Endothelial cell of umbilical vein (primary cell): ENCODE measurements at regions not wholly inside any gene's neighbourhood (a gene's known extent, or its start where the extent isn't known, plus 50 kb on each side); places are given as distances from the start of the nearest gene placed in this dataset.

ENCODE experiments used
- BruUV-seq: library from RNA; stranded (reverse); fragments of 400-500 nt; replicated peaks from 2 replicates; lab custom pipeline; 2021; lab: Mats Ljungman, UMichigan
- CTCF ChIA-PET: fragments of 300-600, 350-600 bp; sonication (Branson Sonifier 250); formaldehyde crosslinking; loops from one replicate; lab custom pipeline; 2021; ENCODE audit warnings: antibody characterized with exemption, inconsistent platforms; lab: Charles Lee
- POLR2A ChIA-PET: fragments of 300-600, 350-600 bp; sonication (Branson Sonifier 250); formaldehyde crosslinking; loops from one replicate; lab custom pipeline; 2021; ENCODE audit warnings: antibody characterized with exemption, inconsistent platforms; lab: Charles Lee
- DNase-seq: peaks from one replicate; pipeline ENCODE4 v3.0.0-alpha.2; 2011; ENCODE audit warnings: low read depth, low spot score
- FAIRE-seq: peaks from 2 replicates; lab custom pipeline; 2011; peaks lifted over from hg19 to GRCh38; lab: Jason Lieb, UNC
- H2AFZ ChIP-seq: 2 replicates; pipeline ENCODE4 v1.6.0; 2012; ENCODE audit warnings: low read depth, low read length, control low read depth, inconsistent platforms
- H3K27ac ChIP-seq: 2 replicates; pipeline ENCODE4 v1.5.1; 2011; ENCODE audit warnings: low read depth, mild to moderate bottlenecking, control low read depth, low read length, moderate library complexity; ENCODE audit not compliant: insufficient read depth
- H3K27me3 ChIP-seq, 2 experiments: 2 replicates each; pipeline versions ENCODE4 v1.6.0 to v1.6.1; 2011; ENCODE audit warnings: low read length in 2 of 2, mixed read lengths in 1 of 2; ENCODE audit not compliant: control insufficient read depth in 2 of 2, insufficient read depth in 2 of 2
- H3K36me3 ChIP-seq, 2 experiments: 2 replicates in 1 of 2; 3 replicates in 1 of 2; pipeline ENCODE4 v1.5.1; 2011; ENCODE audit warnings: low read length in 2 of 2, mild to moderate bottlenecking in 1 of 2, moderate library complexity in 1 of 2; ENCODE audit not compliant: control insufficient read depth in 2 of 2, insufficient read depth in 2 of 2; ENCODE audit errors: extremely low read depth in 1 of 2
- H3K4me1 ChIP-seq: 3 replicates; pipeline ENCODE4 v1.5.1; 2011; ENCODE audit warnings: mild to moderate bottlenecking, low read length; ENCODE audit not compliant: control insufficient read depth, insufficient read depth; ENCODE audit errors: extremely low read depth
- H3K4me2 ChIP-seq: 2 replicates; pipeline ENCODE4 v1.6.1; 2011; ENCODE audit warnings: low read length, control low read depth, mixed read lengths; ENCODE audit not compliant: insufficient read depth
- H3K4me3 ChIP-seq, 3 experiments: fragments of 200-600 bp in 1 of 3; sonication (generic), shearing (Covaris generic) in 1 of 3; replicated peaks in 1 of 3; 2 replicates each; pipeline ENCODE4 v1.5.1; 2011 to 2016; ENCODE audit warnings: control low read depth in 3 of 3, low read length in 3 of 3, mild to moderate bottlenecking in 2 of 3, inconsistent platforms in 1 of 3, low read depth in 1 of 3, moderate library complexity in 1 of 3; ENCODE audit not compliant: insufficient read depth in 1 of 3
- H3K79me2 ChIP-seq: 2 replicates; pipeline ENCODE4 v1.6.0; 2012; ENCODE audit warnings: low read length, inconsistent platforms; ENCODE audit not compliant: control insufficient read depth, insufficient read depth
- H3K9ac ChIP-seq: replicated peaks from 2 replicates; pipeline ENCODE3; 2011; ENCODE audit warnings: low read length, control low read depth; ENCODE audit not compliant: insufficient read depth; ENCODE audit errors: extremely low read depth
- H3K9me1 ChIP-seq: replicated peaks from 3 replicates; pipeline ENCODE4 v1.6.0; 2011; ENCODE audit warnings: mild to moderate bottlenecking, low read length; ENCODE audit not compliant: control insufficient read depth, insufficient read depth; ENCODE audit errors: extremely low read depth
- H3K9me3 ChIP-seq: replicated peaks from 2 replicates; pipeline ENCODE4 v1.5.1; 2012; ENCODE audit warnings: low read length, inconsistent platforms; ENCODE audit not compliant: control insufficient read depth, insufficient read depth
- H4K20me1 ChIP-seq: replicated peaks from 2 replicates; pipeline ENCODE3; 2011; ENCODE audit warnings: mild to moderate bottlenecking, low read length; ENCODE audit not compliant: control insufficient read depth, insufficient read depth; ENCODE audit errors: extremely low read depth
- CTCF ChIP-seq, 2 donors: IDR thresholded peaks; 1 replicate in 1 of 2; 2 replicates in 1 of 2; pipeline ENCODE4 v1.5.1; 2011; ENCODE audit warnings: low read length in 2 of 2, mild to moderate bottlenecking in 2 of 2, moderate library complexity in 2 of 2, control low read depth in 1 of 2, inconsistent platforms in 1 of 2, low read depth in 1 of 2; ENCODE audit not compliant: insufficient read depth in 1 of 2; ENCODE audit errors: extremely low read depth in 1 of 2
- EZH2 ChIP-seq: IDR thresholded peaks from 2 replicates; pipeline ENCODE4 v1.6.1; 2012; ENCODE audit warnings: borderline replicate concordance, low read depth, mild to moderate bottlenecking, moderate library complexity, low read length, inconsistent platforms; ENCODE audit not compliant: severe bottlenecking
- FOS ChIP-seq: IDR thresholded peaks from 2 replicates; pipeline ENCODE4 v1.6.1; 2011; ENCODE audit warnings: mild to moderate bottlenecking, low read length, moderate library complexity, borderline replicate concordance; ENCODE audit not compliant: insufficient read depth
- GATA2 ChIP-seq: IDR thresholded peaks from 2 replicates; pipeline ENCODE4 v1.7.0; 2011; ENCODE audit warnings: low read depth, mild to moderate bottlenecking, moderate library complexity, mixed read lengths, low read length; ENCODE audit not compliant: insufficient read length, insufficient read depth
- JUN ChIP-seq: IDR thresholded peaks from 2 replicates; pipeline ENCODE4 v1.6.1; 2011; ENCODE audit warnings: borderline replicate concordance, low read depth; ENCODE audit not compliant: insufficient read length, insufficient read depth
- MAX ChIP-seq: IDR thresholded peaks from 2 replicates; pipeline ENCODE4 v1.6.1; 2011; ENCODE audit not compliant: insufficient read depth, insufficient read length
- MYC ChIP-seq: IDR thresholded peaks from one replicate; pipeline ENCODE4 v1.6.1; 2011; ENCODE audit warnings: mild to moderate bottlenecking, low read depth, low read length
- POLR2A ChIP-seq: IDR thresholded peaks from 2 replicates; pipeline ENCODE4 v1.6.1; 2012; ENCODE audit warnings: low read depth, mild to moderate bottlenecking, control low read depth, low read length
- POLR2AphosphoS5 ChIP-seq: IDR thresholded peaks from 2 replicates; pipeline ENCODE4 v1.6.1; 2012; ENCODE audit warnings: low read depth, mild to moderate bottlenecking, control low read depth, low read length, moderate library complexity; ENCODE audit not compliant: insufficient read depth
- dilution Hi-C: fragments of 300-500 bp; cut with MboI; formaldehyde crosslinking; loops from one replicate; pipeline ENCODE4 v1.15.0; 2019; ENCODE audit warnings: low sequenced_read_pairs; ENCODE audit not compliant: extremely low pct_ligation_motif_present
- intact Hi-C: fragments of 100-400 bp; cut with micrococcal nuclease; formaldehyde crosslinking; loops from one replicate; pipeline ENCODE4 v1.10.0; 2022

GRCh38 chr12:60872219-60872618 lies 1276.4 kb downstream of the SLC16A7 start:
- CTCF ChIA-PET: interaction anchor here (0.5 kb wide), 1 partner anchor 588 kb away, joined by 3 read pairs; no protein-coding TSS in a partner anchor
- H3K27me3 ChIP-seq: no peaks in the 10 kb centered on the region

More at GRCh38 chr12:60872219-60872618, 1276.4 kb downstream of the SLC16A7 start:
- POLR2A ChIA-PET: no interaction called here
- no peak for TF ChIP-seq JUN
- no peak for TF ChIP-seq FOS
- no peak for TF ChIP-seq POLR2AphosphoS5
- no peak for TF ChIP-seq POLR2A
- TF ChIP-seq EZH2: no peak
- no peak for TF ChIP-seq GATA2
- no peak for TF ChIP-seq MAX
- TF ChIP-seq MYC: no peak
- TF ChIP-seq CTCF (IDR thresholded peaks at IDR 0.05; ENCODE audit: extremely low read depth in 1 of 2, insufficient read depth in 1 of 2, low read depth in 1 of 2, low read length in 2 of 2): no peak
- FAIRE-seq (no peak), DNase-seq (no peak)
- Histone ChIP-seq H3K4me3 (no peak overlapping the region), H3K79me2 (no peaks in the 10 kb centered on the region), H3K4me1 (no peaks in the 10 kb centered on the region), H3K36me3 (no peaks in the 10 kb centered on the region), H3K9me3 (no peaks in the 10 kb centered on the region), H3K27ac (no peak overlapping the region), H3K9me1 (no peaks in the 10 kb centered on the region), H3K4me2 (no peak overlapping the region), H3K9ac (no peak overlapping the region), H2AFZ (no peak overlapping the region), H4K20me1 (no peaks in the 10 kb centered on the region)
- intact Hi-C loops (no loop called here), dilution Hi-C loops (no loop called here)
- no TSS peak for BruUV-seq
